GM23248 (cell line): ENCODE measurements at regions not wholly inside any gene's neighbourhood (a gene's known extent, or its start where the extent isn't known, plus 50 kb on each side); places are given as distances from the start of the nearest gene placed in this dataset.

Experiments used
- DNase-seq: peaks from one replicate; pipeline ENCODE4 v3.0.0-alpha.2; 2015
- H2AFZ ChIP-seq: fragments of 200-600 bp; sonication (generic); 2 replicates; pipeline ENCODE4 v1.6.1; 2016; ENCODE audit warnings: antibody characterized with exemption
- H3F3A ChIP-seq: fragments of 200-600 bp; sonication (generic); 2 replicates; pipeline ENCODE4 v1.6.1; 2016; ENCODE audit warnings: mild to moderate bottlenecking, antibody characterized with exemption, mixed run types; ENCODE audit not compliant: insufficient read depth
- H3K27ac ChIP-seq: fragments of 200-600 bp; sonication (generic); 2 replicates; pipeline ENCODE4 v1.5.1; 2016; ENCODE audit warnings: mild to moderate bottlenecking
- H3K27me3 ChIP-seq: fragments of 200-600 bp; sonication (generic); replicated peaks from 2 replicates; pipeline ENCODE4 v1.6.1; 2016; ENCODE audit warnings: mild to moderate bottlenecking; ENCODE audit not compliant: insufficient read depth
- H3K36me3 ChIP-seq: fragments of 200-600 bp; sonication (generic); 2 replicates; pipeline ENCODE4 v1.6.1; 2016; ENCODE audit warnings: low read depth, mild to moderate bottlenecking
- H3K4me1 ChIP-seq: fragments of 200-600 bp; sonication (generic); 2 replicates; pipeline ENCODE4 v1.6.1; 2016; ENCODE audit warnings: mild to moderate bottlenecking; ENCODE audit not compliant: insufficient read depth
- H3K4me2 ChIP-seq: fragments of 200-600 bp; sonication (generic); one replicate; pipeline ENCODE4 v1.6.1; 2016; ENCODE audit warnings: mild to moderate bottlenecking; ENCODE audit not compliant: unreplicated experiment
- H3K4me3 ChIP-seq: fragments of 200-600 bp; sonication (generic); 2 replicates; pipeline ENCODE4 v1.5.1; 2016; ENCODE audit warnings: mild to moderate bottlenecking
- H3K79me2 ChIP-seq: fragments of 200-600 bp; sonication (generic); 2 replicates; pipeline ENCODE4 v1.6.1; 2016; ENCODE audit warnings: mild to moderate bottlenecking; ENCODE audit not compliant: insufficient read depth
- H3K9ac ChIP-seq: fragments of 200-600 bp; sonication (generic); 2 replicates; pipeline ENCODE4 v1.6.1; 2016; ENCODE audit warnings: mild to moderate bottlenecking
- H3K9me2 ChIP-seq: fragments of 200-600 bp; sonication (generic); 2 replicates; pipeline ENCODE4 v1.6.1; 2016; ENCODE audit warnings: mixed run types, mild to moderate bottlenecking, moderate library complexity; ENCODE audit not compliant: insufficient read depth
- H3K9me3 ChIP-seq: fragments of 200-600 bp; sonication (generic); one replicate; pipeline ENCODE4 v1.6.1; 2017; ENCODE audit warnings: low read depth
- H4K20me1 ChIP-seq: fragments of 200-600 bp; sonication (generic); 2 replicates; pipeline ENCODE4 v1.6.0; 2016; ENCODE audit not compliant: insufficient read depth
- EZH2 ChIP-seq: fragments of 200-600 bp; sonication (generic); IDR thresholded peaks from 2 replicates; pipeline ENCODE4 v1.6.1; 2018; ENCODE audit warnings: antibody characterized with exemption, mild to moderate bottlenecking; ENCODE audit not compliant: insufficient read depth, poor library complexity, severe bottlenecking
- EZH2phosphoT487 ChIP-seq: fragments of 200-600 bp; sonication (generic); IDR thresholded peaks from 2 replicates; pipeline ENCODE4 v1.6.1; 2018; ENCODE audit warnings: antibody characterized with exemption, moderate library complexity, mild to moderate bottlenecking, low read depth; ENCODE audit not compliant: insufficient read depth
- WGBS, 2 experiments: methylation state at CpG; one replicate each; pipeline ENCODE4 v1.1.6; 2015 to 2017; ENCODE audit warnings: low lambda C conversion rate in 2 of 2, low coverage in 1 of 2; ENCODE audit errors: missing lambda C conversion rate in 2 of 2; 5-methylcytosine and 5-hydroxymethylcytosine counted together
- in situ Hi-C: fragments of 300-500 bp; cut with MboI; formaldehyde crosslinking; loops from 2 replicates; pipeline ENCODE4 v1.15.0; 2020

DNA sequence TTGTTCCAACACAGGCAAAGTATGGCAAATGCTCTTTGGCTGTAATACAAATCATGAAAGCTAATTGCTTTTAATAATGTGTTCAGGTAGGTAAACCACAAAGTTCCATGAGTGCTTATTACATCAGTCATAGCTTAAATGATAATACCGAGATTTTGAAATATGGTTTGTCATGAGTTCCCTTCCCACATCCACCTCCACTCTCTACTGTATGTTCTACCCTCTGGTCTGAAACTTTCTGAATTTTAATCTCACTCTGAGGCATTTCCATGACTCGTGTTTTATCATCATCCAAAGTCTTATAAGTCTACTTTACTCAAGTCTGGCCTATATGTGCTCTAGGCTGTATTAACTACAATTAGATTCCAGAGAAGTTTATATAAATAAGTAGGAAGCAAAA, 354.8 kb downstream of the AKAIN1 start:
- Histone ChIP-seq H3K4me1 (no peaks in the 10 kb centered on the region), H3K27me3 (no peaks in the 10 kb centered on the region), H4K20me1 (no peaks in the 10 kb centered on the region), H2AFZ (no peak overlapping the region), H3K9me2 (no peaks in the 10 kb centered on the region), H3K9me3 (no peaks in the 10 kb centered on the region), H3K4me3 (no peak overlapping the region), H3K9ac (no peak overlapping the region), H3F3A (no peaks in the 10 kb centered on the region), H3K79me2 (no peaks in the 10 kb centered on the region), H3K4me2 (no peak overlapping the region), H3K27ac (no peak overlapping the region), H3K36me3 (no peaks in the 10 kb centered on the region)
- in situ Hi-C loops = no loop called here
- no peak for DNase-seq
- WGBS, 2 experiments = 11 to 25% methylated on average over 2 of the region's 2 CpGs
- TF ChIP-seq EZH2phosphoT487 (no peak), EZH2 (no peak)

DNA sequence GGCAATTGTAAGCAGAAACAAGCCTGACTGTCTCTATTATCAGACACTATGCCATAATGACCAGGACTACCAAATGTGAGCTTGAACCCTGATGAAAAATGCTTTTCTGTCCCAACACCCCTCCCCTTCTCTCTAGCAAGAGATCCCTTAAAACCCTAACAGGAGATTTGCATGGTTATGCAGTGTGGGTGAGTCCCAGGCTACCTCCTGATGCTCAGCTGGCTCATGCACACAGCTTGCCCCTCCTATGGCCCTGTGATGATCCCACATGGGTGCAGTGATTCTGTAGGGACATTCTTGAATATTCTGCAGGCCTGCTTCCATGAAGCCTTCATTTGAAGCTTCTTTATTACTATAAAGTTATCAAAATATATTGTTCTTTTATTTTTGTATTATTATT, 357.4 kb downstream of the AKAIN1 start:
- H3K9ac ChIP-seq = no peak overlapping the region
- H3K36me3 ChIP-seq = no peaks in the 10 kb centered on the region
- no peaks in the 10 kb centered on the region for H3K27me3 ChIP-seq
- no peak for TF ChIP-seq EZH2
- no peak for TF ChIP-seq EZH2phosphoT487
- H3K4me2 ChIP-seq = no peak overlapping the region
- H3F3A ChIP-seq = no peaks in the 10 kb centered on the region
- in situ Hi-C loops = no loop called here
- H3K4me1 ChIP-seq = no peaks in the 10 kb centered on the region
- no peaks in the 10 kb centered on the region for H3K9me2 ChIP-seq
- no peak overlapping the region for H2AFZ ChIP-seq
- H3K9me3 ChIP-seq = no peaks in the 10 kb centered on the region
- no peaks in the 10 kb centered on the region for H4K20me1 ChIP-seq
- no peak for DNase-seq
- H3K27ac ChIP-seq = no peak overlapping the region
- no peaks in the 10 kb centered on the region for H3K79me2 ChIP-seq
- no peak overlapping the region for H3K4me3 ChIP-seq

DNA sequence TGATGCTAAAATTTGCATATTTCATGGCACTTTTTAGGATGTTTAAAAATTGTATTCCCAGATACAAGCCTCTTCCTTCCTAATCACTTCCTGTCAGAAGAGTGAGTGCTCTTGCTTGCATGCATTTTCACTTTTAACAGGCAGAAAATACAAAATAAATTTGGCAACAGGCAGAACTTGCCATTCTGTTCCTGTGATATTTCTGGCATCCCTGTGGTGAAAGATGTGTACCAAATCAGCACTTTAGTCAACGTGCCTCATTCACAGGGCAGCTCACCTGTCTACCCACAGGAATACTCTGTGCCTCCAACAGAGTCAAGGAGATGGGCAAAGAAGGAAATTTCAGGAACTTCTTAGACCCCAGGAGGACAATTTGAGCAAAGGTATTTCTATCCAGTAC, 360.9 kb downstream of the AKAIN1 start:
- Histone ChIP-seq H2AFZ (no peak overlapping the region), H3K9me2 (no peaks in the 10 kb centered on the region), H4K20me1 (no peaks in the 10 kb centered on the region), H3F3A (no peaks in the 10 kb centered on the region), H3K27ac (no peak overlapping the region), H3K9me3 (no peaks in the 10 kb centered on the region), H3K27me3 (no peaks in the 10 kb centered on the region), H3K79me2 (no peaks in the 10 kb centered on the region), H3K4me1 (no peaks in the 10 kb centered on the region), H3K4me2 (no peak overlapping the region), H3K9ac (no peak overlapping the region), H3K36me3 (no peaks in the 10 kb centered on the region), H3K4me3 (no peak overlapping the region)
- in situ Hi-C loops = no loop called here
- 18 to 20% methylated on average over 1 of the region's 1 CpG for WGBS, 2 experiments
- DNase-seq = no peak
- TF ChIP-seq EZH2 = no peak
- TF ChIP-seq EZH2phosphoT487 = no peak

DNA sequence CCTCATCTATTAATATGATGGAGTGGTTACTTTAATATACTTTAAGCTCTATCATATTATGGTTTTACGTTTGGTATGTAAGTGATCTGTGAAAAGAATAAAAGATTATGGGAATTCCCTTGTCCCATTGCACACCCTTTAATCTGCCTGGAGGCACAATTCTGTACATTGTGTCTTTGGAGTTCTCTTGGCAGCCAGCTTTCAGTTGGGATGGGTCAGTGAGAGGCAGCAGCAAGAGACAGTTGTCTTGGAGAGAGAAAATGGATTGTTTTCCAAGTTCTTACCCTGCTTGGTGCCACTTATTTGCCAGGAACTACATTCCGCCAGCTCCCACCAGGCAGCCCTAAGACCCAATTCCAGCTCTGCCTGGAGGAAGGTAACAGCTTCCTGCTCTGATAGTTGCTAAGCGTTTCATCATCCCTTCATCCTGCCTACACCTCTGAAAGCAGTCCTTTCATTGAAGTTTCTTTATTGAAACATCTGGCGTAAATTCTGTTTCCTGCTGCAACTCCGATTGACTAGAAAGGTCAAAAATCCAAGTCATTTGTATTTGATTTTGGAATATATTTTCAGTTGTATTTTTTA, 365.2 kb downstream of the AKAIN1 start:
- no peak for TF ChIP-seq EZH2
- no peak for TF ChIP-seq EZH2phosphoT487
- Histone ChIP-seq H2AFZ (no peak overlapping the region), H3K27me3 (no peaks in the 10 kb centered on the region), H3F3A (no peaks in the 10 kb centered on the region), H3K4me1 (no peaks in the 10 kb centered on the region), H3K27ac (no peak overlapping the region), H3K79me2 (no peaks in the 10 kb centered on the region), H4K20me1 (no peaks in the 10 kb centered on the region), H3K9me2 (no peaks in the 10 kb centered on the region), H3K9ac (no peak overlapping the region), H3K9me3 (no peaks in the 10 kb centered on the region), H3K36me3 (no peaks in the 10 kb centered on the region), H3K4me3 (no peak overlapping the region), H3K4me2 (no peak overlapping the region)
- in situ Hi-C loops = no loop called here
- WGBS, 2 experiments = 20 to 21% methylated on average over 5 of the region's 5 CpGs
- no peak for DNase-seq

- H2AFZ ChIP-seq = no peak overlapping the region
- DNase-seq = no peak
- no peaks in the 10 kb centered on the region for H4K20me1 ChIP-seq
- no peaks in the 10 kb centered on the region for H3K79me2 ChIP-seq
- H3F3A ChIP-seq = no peaks in the 10 kb centered on the region
- no peaks in the 10 kb centered on the region for H3K9me3 ChIP-seq
- H3K9ac ChIP-seq = no peak overlapping the region
- 0% methylated on average over 2 of the region's 2 CpGs for WGBS, 2 experiments
- no peak overlapping the region for H3K4me2 ChIP-seq
- H3K4me3 ChIP-seq = no peak overlapping the region
- H3K27me3 ChIP-seq = no peaks in the 10 kb centered on the region
- TF ChIP-seq EZH2 (no peak), EZH2phosphoT487 (no peak)
- no peaks in the 10 kb centered on the region for H3K36me3 ChIP-seq
- H3K27ac ChIP-seq = no peak overlapping the region
- no peaks in the 10 kb centered on the region for H3K9me2 ChIP-seq
- no peaks in the 10 kb centered on the region for H3K4me1 ChIP-seq
- in situ Hi-C loops = no loop called here
Observed at GRCh38 chr18:4831127-4831526, 365.9 kb downstream of the AKAIN1 start.
